Nephron (organoid): ENCODE measurements at regions not wholly inside any gene's neighbourhood (a gene's known extent, or its start where the extent isn't known, plus 50 kb on each side); places are given as distances from the start of the nearest gene placed in this dataset.

ENCODE experiments used
- H3K27ac Mint-ChIP-seq, 3 experiments: 2 replicates each; pipeline ENCODE4 v1.8.0; 2020; ENCODE audit warnings: mixed read lengths in 3 of 3, mild to moderate bottlenecking in 2 of 3, moderate library complexity in 1 of 3
- H3K27me3 Mint-ChIP-seq: 2 replicates; pipeline ENCODE4 v1.8.0; 2021; ENCODE audit warnings: low read depth, mild to moderate bottlenecking, moderate library complexity, mixed read lengths
- H3K36me3 Mint-ChIP-seq: 2 replicates; pipeline ENCODE4 v1.8.0; 2020; ENCODE audit warnings: low read depth, mixed read lengths
- H3K4me1 Mint-ChIP-seq: 2 replicates; pipeline ENCODE4 v1.8.0; 2020; ENCODE audit warnings: mixed read lengths
- H3K4me3 Mint-ChIP-seq, 3 experiments: 2 replicates each; pipeline ENCODE4 v1.8.0; 2020; ENCODE audit warnings: mild to moderate bottlenecking in 3 of 3, mixed read lengths in 3 of 3, moderate library complexity in 2 of 3
- H3K9me3 Mint-ChIP-seq: 2 replicates; pipeline ENCODE4 v1.8.0; 2020; ENCODE audit warnings: mixed read lengths
- CTCF ChIP-seq, 3 experiments: fragments of 200-600 bp; sonication (generic); IDR thresholded peaks; one replicate each; pipeline ENCODE4 v1.5.0; 2021; ENCODE audit warnings: antibody characterized with exemption in 3 of 3; ENCODE audit not compliant: unreplicated experiment in 3 of 3

- TF ChIP-seq CTCF (IDR thresholded peaks at IDR 0.05; ENCODE audit: unreplicated experiment in 3 of 3) = no peak
- Mint-ChIP-seq H3K27ac (no peak overlapping the region), H3K27me3 (no peaks in the 10 kb centered on the region), H3K36me3 (peaks cover 18% of the 10 kb centered on the region), H3K4me1 (no peaks in the 10 kb centered on the region), H3K4me3 (no peak overlapping the region), H3K9me3 (peaks cover 38% of the 10 kb centered on the region)
Measured at GRCh38 chr4:138576684-138577083, 334.5 kb upstream of the SLC7A11 start.

- Mint-ChIP-seq H3K27me3 (no peaks in the 10 kb centered on the region), H3K36me3 (peaks cover 11% of the 10 kb centered on the region), H3K4me3 (no peak overlapping the region), H3K27ac (peak overlapping the region in 1 of 3 experiments; percentile 45), H3K4me1 (no peaks in the 10 kb centered on the region), H3K9me3 (peaks cover 18% of the 10 kb centered on the region)
- TF ChIP-seq CTCF (IDR thresholded peaks at IDR 0.05; ENCODE audit: unreplicated experiment in 3 of 3) = no peak
Measured at GRCh38 chr4:138573246-138573645, 331.1 kb upstream of the SLC7A11 start.

GRCh38 chr4:138572007-138572406, 329.9 kb upstream of the SLC7A11 start:
- peaks cover 8% of the 10 kb centered on the region for H3K9me3 Mint-ChIP-seq
- no peak overlapping the region for H3K27ac Mint-ChIP-seq
- H3K36me3 Mint-ChIP-seq = peaks cover 3% of the 10 kb centered on the region
- TF ChIP-seq CTCF (IDR thresholded peaks at IDR 0.05; ENCODE audit: unreplicated experiment in 3 of 3) = no peak
- H3K4me1 Mint-ChIP-seq = no peaks in the 10 kb centered on the region
- H3K27me3 Mint-ChIP-seq = no peaks in the 10 kb centered on the region
- H3K4me3 Mint-ChIP-seq = no peak overlapping the region

GRCh38 chr4:138567696-138568095, 325.5 kb upstream of the SLC7A11 start:
- Mint-ChIP-seq H3K27me3 (no peaks in the 10 kb centered on the region), H3K36me3 (no peaks in the 10 kb centered on the region), H3K9me3 (peaks cover 2% of the 10 kb centered on the region), H3K4me1 (no peaks in the 10 kb centered on the region), H3K4me3 (no peak overlapping the region), H3K27ac (no peak overlapping the region)
- TF ChIP-seq CTCF (IDR thresholded peaks at IDR 0.05; ENCODE audit: unreplicated experiment in 3 of 3) = no peak

GRCh38 chr4:138565576-138565975, 323.4 kb upstream of the SLC7A11 start:
- H3K9me3 Mint-ChIP-seq = peaks cover 2% of the 10 kb centered on the region
- H3K27me3 Mint-ChIP-seq = no peaks in the 10 kb centered on the region
- TF ChIP-seq CTCF (IDR thresholded peaks at IDR 0.05; ENCODE audit: unreplicated experiment in 3 of 3) = no peak
- no peak overlapping the region for H3K4me3 Mint-ChIP-seq
- H3K4me1 Mint-ChIP-seq = no peaks in the 10 kb centered on the region
- H3K27ac Mint-ChIP-seq = no peak overlapping the region
- H3K36me3 Mint-ChIP-seq = no peaks in the 10 kb centered on the region

- no peak overlapping the region for H3K4me3 Mint-ChIP-seq
- peak overlapping the region in 1 of 3 experiments; percentile 45 for H3K27ac Mint-ChIP-seq
- H3K36me3 Mint-ChIP-seq = no peaks in the 10 kb centered on the region
- H3K4me1 Mint-ChIP-seq = peaks cover 5% of the 10 kb centered on the region
- H3K9me3 Mint-ChIP-seq = no peaks in the 10 kb centered on the region
- TF ChIP-seq CTCF (IDR thresholded peaks at IDR 0.05; ENCODE audit: unreplicated experiment in 3 of 3) = no peak
- no peaks in the 10 kb centered on the region for H3K27me3 Mint-ChIP-seq
Measured at GRCh38 chr4:138562544-138562991, 320.4 kb upstream of the SLC7A11 start.
